LoVo (cell line): ENCODE measurements at regions not wholly inside any gene's neighbourhood (a gene's known extent, or its start where the extent isn't known, plus 50 kb on each side); places are given as distances from the start of the nearest gene placed in this dataset.
"Not testable (repeated sequence)": the region's sequence is repeated elsewhere in the genome, so short reads cannot be mapped to it uniquely, and the experiment has no call there.

ENCODE experiments used
- DNase-seq: peaks from one replicate; pipeline ENCODE4 v3.0.0-alpha.2; 2016; ENCODE audit warnings: low spot score

DNA sequence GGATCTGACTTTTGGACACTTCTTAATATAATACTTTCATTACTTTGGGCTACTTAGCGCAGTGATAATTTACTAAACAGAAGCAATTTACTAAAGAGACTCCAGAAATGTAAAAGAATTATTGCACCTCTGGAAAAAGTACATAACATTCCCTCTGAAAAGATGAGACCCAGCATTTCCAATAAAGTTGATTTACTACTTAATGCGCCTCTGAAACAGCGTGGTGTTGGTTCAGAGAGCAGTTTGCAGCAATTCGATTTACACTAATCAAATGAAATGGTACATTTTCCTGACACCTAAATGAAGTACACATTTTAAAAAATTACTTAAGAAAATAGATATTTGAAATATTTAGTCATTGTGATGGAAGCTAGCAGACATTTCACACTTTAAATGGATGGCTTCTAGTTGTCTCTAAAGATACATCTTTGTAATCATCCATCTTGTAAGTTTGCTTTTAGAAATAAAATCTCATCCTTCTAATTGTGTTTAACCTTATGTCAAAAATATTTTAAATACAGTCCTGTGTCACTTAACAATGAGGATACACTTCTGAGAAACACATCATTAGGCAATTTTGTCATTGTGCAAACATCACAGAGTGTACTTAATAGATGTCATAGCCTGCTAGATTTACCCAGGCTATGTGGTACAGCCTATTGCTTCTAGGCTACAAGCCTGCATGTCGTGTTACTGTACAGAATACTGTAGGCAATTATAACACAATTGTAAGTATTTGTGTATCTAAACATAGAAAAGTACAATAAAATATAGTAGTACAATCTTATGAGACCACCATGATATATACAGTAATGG, 284.6 kb upstream of the UBE2E3 start:
- no peak for DNase-seq

DNA sequence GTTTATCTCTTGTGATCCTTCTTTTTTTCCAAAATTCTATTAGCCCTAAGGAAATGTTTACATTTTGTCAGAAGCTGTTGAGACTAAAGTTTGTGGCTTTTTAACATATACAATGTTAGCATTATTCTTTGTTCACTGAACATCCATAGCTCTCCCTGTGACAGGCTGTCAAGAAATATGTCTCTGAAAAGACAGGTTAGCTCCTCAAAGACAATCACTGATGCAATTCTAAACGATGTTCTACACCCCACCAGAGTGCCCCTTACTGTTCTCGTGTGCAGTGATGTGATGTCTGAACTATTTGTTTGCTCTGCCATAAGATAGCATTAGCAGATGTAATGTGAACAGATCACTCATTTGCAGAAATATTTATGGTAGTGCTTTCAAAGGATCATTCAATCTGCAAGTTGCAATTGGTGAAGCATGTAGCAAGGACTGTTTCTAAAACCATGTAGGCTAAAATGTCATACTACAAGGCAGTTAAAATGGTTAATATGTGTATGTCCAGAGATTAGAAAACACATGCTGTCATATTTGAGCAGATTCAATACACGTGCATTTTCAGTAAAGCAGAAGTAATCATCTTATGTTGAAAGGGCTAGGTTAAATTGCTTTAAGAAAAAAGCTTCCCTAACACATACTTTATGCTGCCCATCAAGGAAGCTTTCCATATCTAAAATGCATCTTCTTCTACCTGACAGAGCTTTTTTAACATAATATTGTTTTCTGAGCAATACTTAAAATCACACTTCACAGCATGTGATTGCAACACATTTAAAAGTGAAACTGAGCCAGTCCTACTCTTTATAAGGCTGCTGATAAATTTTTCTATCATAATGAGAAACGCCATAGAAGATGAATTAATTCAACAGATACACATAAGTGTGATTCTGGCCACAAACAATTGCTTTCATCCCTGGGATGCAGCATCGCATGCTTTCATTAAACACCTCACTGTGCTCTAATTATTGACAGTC, 285.7 kb upstream of the UBE2E3 start:
- no peak for DNase-seq

DNA sequence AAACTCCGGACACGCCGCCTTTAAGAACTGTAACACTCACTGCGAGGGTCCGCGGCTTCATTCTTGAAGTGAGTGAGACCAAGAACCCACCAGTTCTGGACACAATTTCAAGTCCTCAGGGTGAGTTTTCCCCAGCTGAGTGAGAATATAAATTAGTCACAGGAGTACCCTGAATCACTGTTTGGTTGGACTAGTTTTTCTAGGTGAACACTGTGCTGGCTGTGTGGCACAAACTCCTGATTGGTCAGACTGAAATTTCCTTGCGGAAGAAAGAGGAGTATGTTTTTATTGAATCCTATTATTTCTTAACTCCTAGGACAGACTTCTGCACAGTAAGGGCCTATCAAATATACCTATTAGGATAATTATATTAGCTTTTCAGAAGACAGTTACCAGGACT, 288.1 kb upstream of the UBE2E3 start:
- no peak for DNase-seq

DNA sequence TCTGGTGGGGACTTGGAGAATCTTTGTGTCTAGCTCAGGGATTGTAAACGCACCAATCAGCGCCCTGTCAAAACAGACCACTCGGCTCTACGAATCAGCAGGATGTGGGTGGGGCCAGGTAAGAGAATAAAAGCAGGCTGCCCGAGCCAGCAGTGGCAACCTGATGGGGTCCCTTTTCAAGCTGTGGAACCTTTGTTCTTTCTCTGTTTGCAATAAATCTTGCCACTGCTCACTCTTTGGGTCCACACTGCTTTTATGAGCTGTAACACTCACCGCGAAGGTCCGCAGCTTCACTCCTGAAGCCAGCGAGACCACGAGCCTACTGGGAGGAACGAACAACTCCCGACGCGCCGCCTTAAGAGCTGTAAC, 288.6 kb upstream of the UBE2E3 start:
- not testable (repeated sequence) for DNase-seq

DNA sequence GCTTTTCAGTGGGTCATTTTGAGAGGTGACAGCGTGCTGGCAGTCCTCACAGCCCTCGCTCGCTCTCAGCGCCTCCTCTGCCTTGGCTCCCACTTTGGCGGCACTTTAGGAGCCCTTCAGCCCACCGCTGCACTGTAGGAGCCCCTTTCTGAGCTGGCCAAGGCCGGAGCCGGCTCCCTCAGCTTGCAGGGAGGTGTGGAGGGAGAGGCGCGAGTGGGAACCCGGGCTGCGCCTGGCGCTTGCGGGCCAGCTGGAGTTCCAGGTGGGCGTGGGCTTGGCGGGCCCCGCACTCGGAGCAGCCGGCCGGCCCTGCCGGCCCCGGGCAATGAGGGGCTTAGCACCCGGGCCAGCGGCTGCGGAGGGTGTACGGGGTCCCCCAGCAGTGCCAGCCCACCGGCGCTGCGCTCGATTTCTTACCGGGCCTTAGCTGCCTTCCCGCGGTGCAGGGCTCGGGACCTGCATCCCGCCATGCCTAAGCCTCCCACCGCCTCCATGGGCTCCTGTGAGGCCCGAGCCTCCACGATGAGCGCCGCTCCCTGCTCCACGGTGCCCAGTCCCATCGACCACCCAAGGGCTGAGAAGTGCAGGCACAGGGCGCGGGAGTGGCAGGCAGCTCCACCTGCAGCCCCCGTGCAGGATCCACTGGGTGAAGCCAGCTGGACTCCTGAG, 289.1 kb upstream of the UBE2E3 start:
- not testable (repeated sequence) for DNase-seq

DNA sequence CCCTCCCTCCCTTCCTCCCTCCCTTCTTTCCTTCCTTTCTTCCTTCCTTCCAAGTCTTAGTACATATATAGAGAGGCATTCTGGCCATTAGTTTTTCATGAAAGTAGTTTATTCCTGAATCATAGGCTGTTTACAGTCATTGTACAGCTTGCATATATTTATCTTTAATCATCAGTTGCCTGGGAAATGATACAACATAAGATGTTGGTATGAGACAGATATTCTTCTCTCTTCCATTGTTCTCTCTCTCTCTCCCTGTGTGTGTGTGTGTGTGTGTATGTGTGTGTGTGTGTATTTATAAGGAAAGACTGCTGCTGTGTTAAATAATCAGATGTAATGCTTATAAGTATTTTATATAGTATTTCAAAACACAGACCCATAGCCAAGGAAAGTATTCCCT, 289.8 kb upstream of the UBE2E3 start:
- DNase-seq = no peak

DNA sequence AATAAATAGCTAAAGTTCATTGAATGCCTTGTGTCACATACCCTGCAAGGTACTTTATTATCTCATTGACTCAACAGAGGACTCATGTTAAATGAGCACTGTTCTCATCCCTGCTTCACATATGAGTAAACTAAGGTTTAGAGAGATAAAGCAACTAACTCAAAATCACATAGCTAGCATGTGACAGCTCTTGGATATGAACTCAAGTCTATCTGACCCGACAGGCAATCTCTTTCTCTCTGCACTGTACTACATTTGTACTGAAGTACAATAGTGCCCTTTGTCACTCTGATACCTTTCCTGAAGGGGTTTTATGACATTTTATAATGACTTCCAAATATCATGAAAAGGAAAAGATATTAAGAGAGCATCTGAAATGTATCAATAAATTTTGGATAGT, 297.5 kb upstream of the UBE2E3 start:
- no peak for DNase-seq

DNA sequence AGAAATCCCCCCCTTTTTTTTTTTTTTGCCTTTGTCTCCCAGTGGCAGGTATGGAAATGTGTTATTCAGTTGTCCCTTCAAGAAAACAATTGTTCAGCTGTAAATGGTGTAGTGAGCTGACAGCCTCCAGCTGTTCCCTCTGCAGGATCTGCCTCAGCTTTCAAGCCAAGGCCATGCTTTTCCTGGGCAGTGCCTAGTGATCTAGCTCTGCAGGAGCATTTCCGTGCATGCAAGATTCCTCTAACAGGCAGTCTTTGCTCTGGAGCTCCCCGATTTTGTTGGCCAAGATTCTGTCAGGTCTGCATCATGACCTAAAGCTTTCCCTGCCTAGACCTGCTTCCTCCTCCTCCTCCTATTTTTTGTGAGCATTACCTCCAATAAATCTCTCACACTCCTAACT, 300.7 kb upstream of the UBE2E3 start:
- no peak for DNase-seq

DNA sequence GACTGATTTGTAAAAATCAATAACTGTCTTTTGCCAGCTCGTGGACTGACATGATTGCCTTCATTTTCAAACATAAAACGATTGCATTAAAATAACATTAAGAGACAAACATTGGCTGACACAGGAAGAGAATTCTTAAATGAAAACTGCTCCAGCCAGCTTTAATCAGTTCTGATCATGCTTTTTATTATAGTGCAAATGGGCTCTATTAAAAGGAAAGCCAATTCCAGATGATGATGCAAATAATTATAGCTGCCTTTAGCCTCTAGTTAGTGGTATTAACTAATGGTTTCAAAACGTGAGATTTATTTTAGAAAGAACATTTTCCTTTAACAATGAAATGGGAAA, 301.8 kb upstream of the UBE2E3 start:
- DNase-seq = no peak

DNA sequence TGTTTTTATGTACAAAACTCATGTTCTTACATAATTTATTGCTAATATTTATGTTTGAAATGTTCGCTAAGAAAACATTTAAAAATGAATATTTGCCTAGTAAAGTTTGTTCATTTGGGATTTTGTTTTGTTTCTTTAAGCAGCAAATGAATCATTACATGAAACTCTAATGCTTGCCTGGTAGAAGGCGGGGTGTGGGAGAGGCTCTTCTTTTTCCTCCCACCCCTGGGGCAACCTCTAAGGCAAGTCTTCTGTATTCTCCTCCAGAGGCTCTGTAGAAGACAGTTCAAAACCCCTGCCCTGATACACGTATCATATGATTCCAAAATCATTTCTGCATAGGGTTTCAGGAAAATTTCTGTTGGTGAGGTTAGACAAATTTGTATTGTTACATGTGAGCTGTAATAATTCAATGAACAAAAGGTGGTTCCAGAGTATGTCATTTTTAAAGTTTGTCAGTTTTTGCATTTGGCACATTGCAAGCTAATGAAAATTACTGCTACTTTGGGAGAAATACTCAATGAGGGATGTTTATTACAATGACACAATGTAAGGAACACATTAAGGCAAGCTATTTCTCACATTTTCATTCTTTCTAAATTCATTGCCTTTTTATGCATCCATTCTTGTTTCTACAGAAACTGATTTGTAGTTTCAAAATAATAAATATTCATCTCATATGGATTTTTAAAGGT, 302.3 kb upstream of the UBE2E3 start:
- no peak for DNase-seq

DNA sequence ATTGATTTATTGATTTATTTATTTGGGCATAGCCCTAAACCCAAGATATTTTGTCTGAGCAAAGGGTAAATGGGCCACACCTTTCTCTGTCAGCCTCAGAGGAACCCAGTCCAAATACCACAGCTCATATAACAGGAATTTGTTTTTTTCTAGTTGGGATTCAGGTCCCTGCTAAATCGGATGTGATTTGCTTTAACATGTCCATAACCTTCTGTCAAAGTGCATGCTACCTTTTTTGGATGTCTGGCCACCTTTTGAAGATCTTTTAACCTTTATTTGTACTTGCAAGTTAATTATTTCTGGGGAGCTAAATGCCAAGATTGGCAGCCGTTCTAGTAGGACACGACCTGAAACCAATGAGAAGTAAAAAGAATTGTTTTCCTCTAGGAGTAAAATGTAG, 303.2 kb upstream of the UBE2E3 start:
- DNase-seq = peak; percentile 16

DNA sequence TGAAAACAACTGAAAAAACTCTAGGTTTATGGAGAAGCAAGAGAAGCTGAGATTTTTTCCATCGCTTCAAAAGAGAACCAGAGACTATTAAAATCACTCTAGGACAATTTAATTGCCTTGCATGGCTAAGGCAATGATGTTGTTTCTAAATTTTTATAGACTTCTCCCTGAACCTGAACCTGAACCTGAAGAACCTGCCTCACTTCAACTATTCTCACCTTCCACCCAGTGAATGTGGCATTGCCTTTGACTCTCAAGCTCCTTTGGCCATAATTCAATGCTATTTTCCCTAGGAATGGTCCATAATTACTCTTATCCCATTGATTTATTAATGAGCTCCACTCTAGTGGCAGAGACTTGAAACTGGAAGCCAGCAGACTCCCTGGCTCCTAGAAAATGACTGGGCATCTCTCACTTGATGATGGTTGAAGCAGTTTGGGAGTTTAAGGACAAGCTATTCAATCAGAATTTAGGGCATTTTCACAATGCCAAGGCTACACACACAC, 303.8 kb upstream of the UBE2E3 start:
- no peak for DNase-seq

DNA sequence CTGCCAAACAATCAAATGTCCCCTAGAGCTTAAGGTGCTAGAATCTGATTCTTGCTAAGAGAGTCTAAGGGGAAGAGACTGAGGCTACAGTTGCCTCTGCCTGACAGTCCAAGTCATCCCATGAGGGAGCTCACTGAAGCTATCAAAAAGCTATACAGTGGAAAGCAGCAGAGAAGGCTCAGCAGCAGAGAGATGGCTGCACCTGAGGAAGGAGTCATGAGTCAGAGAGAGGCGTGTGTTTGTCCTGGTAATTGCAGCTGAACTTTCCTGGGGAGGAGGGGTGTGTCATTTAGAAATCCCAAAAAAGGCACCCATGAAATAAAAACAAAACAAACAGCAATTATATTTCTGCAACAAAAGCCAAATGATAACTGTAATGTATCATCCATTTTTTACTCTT, 305.2 kb upstream of the UBE2E3 start:
- DNase-seq = no peak

DNA sequence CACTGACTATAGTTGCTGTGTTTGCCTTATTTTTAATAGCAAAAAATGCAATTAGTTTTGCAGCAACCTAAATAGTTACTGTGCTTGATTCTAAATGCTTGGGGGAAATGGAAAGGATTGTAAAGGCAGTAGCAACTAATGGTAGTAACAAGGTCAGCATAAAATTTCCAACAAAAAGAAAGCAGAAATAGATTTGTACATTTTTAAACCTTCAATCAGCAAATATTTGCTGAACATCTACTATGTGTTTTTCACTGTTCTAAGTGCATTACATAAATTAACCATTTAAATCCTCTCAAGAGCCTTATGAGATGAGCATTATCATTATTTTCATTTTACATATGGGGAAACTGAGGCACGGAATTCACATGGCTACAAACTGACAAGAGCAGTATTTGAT, 308.0 kb upstream of the UBE2E3 start:
- DNase-seq = no peak

DNA sequence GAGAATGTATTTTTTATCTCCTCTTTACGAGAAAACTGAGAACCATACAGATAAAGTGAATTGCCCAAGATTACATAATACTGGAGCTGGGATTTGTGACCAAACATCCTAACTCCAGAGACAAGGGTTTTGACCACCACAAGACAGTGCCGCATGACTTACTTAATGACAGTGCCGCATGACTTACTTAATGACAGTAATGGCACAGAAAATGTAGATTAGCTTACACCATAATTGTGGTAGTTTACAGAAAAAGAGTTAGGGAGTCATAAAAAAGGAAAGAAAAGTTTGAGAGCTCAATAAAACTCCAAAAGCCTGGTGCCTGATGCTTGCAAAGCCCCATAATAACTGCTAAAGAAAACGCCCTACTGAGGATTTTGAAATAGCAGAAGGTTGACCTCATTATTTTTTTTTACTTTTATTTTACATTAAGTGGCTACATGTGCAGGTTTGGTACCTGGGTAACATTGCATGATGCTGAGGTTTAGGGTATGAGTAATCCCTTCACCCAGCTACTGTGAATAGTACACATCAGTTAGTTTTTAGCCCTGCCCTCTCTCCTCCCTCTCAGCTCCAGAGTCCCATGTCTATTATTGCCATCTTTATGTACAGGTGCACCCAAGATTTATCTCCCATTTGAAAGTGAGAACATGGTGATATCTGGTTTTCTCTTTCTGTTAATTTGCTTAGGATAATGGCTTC, 310.0 kb upstream of the UBE2E3 start:
- no peak for DNase-seq

DNA sequence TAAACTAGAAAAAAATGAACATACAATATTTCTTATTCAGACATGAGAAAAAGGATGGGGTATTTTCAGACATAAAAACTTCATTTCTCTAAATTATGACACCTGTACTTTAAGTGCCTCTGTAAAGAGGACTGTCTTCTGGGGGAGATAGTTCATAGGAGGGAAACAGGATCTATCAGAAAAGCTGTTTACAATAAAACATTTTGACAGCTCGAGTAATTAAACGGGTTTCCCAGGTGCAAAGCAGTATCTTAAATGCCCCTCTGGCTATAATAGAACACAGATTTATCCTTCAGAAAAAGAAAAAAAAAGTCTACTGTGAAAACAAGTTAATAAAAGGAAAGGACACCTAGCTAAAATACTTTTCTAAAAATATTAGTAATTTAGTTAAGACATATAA, 311.4 kb upstream of the UBE2E3 start:
- no peak for DNase-seq

DNA sequence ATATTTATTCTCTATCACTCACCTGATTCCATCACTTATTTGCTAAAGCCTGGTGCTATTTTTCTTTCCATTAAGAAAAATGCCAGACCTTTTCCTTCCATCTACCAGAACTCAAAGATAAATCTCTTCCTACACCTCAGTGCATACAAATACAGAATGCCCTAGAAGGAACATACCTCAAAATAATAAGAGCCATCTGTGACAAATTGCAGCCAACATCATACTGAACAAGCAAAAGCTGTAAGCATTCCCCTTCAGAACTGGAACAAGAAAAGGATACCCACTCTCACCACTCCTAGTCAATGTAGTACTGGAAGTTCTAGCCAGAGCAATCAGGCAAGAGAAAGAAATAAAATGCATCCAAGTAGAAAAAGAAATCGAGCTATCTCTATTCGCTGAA, 315.9 kb upstream of the UBE2E3 start:
- DNase-seq = no peak

DNA sequence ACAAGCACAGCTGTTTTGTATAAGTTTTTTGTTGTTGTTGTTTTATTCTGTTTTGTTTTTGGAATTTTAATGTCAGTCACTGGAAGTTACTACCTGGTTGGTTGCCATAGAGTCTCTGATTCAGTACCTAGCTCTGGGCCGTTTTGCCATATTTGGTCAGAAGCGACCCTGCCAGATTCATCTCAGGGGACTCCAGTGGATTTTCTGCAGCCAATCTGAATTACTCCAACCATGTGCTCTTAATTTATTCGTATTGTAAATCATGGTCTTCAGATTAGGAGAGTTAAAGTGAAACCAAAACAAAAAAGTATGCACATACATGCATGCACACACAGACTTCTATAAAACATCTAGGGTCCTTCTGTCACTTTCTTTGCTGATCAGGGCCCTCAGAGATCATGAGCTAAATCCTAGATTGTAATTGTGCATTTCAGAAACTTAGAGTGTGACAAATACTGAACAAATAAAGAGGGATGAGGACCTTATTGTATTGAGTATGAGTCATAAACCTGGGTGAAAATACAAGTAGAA, 317.4 kb upstream of the UBE2E3 start:
- DNase-seq = no peak

DNA sequence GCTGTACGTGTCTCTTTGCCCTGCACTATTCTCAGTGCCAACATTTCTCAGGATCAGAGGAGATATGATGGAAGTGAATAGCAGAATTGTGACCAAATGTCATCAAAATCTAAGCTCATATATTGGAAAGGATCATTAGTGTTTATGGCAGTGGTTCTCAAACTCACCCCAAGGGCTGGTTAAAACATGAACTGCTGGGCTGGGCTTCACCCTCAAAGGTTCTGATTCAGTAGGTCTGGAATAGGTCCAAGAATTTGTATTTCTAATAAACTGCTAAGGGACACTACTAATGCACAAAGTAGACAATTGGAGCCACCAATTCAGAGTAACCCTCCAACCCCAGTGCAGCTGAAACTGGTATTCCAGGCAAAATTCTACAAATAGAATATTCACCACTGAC, 317.9 kb upstream of the UBE2E3 start:
- no peak for DNase-seq

DNA sequence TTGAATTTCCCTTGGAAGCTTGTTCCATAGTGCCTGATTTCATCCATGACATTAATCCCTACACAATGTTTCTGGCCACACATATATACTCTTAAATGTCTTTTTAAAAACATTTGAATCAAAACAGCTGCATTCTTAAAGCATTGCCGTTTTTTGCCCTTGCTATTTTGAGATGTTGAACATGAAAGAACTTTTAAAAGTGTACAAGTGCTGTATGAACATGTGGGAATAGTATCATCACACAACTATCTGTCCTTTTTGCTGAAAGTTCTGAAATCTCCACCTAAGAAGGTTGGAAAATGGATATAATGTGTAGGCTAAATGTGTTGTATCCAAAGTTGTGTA, 318.7 kb upstream of the UBE2E3 start:
- DNase-seq = no peak
